GM19463 (cell line): ENCODE measurements at regions not wholly inside any gene's neighbourhood (a gene's known extent, or its start where the extent isn't known, plus 50 kb on each side); places are given as distances from the start of the nearest gene placed in this dataset.
"Not testable (repeated sequence)": the region's sequence is repeated elsewhere in the genome, so short reads cannot be mapped to it uniquely, and the experiment has no call there.

ENCODE experiments used
- ATAC-seq: cut with Tn5 transposase; IDR thresholded peaks from one replicate; pipeline ENCODE4 v1.9.1; 2021; ENCODE audit warnings: mild to moderate bottlenecking, moderate library complexity; ENCODE audit not compliant: unreplicated experiment

DNA sequence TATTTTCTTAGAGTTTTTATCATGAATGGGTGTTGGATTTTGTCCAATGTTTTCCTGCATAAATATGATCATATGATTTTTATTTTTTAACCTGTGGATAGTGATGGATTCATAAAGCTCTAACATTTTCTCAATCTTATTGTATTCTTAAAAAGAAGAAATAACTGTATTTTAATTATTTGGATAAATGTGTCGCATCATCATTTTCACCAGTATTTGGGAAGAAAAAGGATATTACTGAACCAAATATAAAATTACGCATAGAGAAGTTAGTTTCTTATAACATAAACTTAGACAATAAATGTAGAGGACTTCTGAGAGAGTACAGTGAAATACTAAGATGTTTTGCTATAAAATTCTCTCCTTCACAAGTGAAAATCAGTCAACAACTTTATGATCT is 126.0 kb upstream of the CHST9 start:
- no peak for ATAC-seq

DNA sequence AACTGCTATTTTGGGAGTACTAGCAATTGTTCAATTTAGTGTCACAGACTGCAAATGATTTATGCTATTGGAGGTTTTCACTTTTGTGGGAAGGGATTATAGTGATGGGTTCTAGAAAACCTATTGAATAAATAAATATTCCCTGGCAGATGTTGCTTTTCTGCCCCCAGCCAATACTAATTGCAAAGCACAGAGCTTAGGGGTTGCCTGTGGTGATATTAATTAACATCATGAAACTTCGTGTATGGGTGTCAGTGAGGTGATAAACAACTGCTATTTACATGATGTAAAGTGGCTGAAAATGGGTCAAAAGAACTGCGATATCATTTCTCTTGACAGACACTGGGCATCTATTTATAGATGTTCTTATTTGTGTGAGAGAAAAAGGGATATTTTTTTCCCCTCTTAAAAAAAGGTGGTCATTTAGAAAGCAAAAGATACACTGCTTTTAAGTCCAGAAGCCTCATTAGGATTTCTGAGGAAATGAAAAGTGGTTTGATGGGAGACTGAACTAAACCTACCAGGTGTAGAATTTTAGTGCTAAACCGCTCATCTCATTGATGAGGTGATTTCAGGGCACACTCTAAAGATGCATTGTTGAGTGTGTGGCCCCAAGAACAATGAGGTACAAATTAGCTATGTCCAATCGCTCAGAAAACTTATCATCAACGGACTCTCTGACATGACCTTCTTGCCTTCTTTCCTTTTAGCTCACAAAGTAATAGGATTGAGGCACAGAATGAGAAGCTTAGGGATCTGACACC is 116.7 kb upstream of the CHST9 start:
- no peak for ATAC-seq

DNA sequence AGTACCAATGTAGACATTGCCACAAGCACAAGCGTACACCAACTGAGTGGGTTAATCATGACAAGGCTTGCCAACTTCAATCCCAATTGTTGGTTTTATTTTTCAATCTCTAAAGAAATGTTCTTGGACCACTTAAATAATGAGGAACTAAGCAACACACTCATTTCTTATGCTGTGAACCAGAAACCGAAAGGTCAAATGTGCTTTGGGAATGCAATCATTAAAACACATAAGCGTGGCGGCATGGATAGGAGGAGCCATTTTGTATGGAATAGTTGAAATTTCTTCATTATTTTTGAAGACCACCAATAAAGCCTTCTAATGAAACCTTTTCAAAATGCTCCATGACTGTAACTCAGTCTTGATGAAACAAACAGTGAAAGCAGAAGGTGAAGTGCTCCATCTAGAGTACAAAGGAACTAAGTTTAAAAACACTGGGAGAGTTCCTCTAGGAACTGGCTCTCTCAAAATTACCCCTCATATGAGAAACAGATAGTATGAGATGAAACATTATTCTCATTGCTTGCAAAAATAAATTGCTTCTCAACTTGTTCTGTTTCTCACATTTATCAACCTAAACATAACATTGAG is 113.2 kb upstream of the CHST9 start:
- ATAC-seq: no peak

DNA sequence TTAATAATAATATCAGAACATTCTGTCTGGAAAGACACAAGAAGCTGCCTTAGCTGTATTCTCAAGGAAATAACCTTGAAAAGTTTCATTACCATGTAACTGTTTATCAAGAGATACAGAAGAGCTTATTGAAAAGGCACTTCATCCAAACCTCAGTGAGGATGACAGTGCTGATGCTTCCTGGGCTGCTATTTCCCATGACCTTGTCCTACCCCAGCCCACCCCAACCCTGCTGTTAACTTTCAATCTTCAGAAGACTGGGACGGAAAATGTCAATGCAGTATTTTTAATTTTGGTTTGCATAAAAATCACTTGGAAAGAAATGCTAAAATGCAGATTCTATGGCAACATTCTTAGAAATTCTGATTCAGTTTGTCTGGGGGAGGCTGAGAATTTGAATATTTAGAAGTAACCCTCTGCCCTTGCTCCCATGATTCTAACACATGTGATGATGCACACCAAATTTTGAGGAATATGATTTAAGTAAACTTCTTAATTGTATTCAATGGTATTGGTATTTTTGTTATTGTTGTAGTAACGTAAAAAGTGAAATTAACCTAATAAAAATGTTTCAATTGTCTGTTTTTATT is 101.0 kb upstream of the CHST9 start:
- ATAC-seq: not testable (repeated sequence)

DNA sequence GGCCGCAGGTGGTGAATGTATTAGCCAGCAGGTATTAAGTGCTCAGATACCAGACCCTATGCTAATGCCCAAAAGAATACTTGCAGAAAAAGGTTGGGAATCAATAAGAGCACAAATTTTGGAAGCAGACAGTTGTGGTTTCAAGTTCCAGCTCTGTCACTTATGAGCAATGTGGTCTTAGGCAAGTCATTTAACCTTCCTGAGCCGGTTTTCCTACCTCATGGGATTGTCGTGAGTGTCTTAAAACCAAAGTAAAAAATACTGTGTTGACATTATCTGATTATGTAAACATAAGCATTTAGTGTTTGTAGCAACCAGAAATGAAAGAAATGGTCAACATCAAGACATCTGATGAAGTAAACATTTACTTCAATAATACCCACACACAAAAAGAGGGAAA is 93.0 kb upstream of the CHST9 start:
- ATAC-seq: no peak

DNA sequence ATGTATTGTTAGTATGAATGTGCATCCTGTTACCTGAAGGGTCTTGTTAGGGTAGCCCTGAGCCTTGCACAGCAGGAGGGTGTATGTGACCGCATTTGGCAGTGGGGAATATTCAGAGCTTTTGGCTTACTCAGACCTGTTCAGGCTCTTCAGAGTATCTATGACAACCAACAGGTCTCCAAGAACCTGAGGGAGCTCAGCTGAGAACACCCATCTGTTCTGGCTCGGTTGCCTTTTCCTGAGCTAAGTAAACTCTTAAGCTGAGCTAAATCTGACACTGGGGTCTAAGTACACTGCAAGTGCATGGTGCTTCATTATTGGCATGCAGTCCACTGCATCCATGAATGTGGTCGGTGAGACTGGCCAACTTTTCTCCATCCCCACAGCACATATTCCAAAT is 92.4 kb upstream of the CHST9 start:
- ATAC-seq: no peak

DNA sequence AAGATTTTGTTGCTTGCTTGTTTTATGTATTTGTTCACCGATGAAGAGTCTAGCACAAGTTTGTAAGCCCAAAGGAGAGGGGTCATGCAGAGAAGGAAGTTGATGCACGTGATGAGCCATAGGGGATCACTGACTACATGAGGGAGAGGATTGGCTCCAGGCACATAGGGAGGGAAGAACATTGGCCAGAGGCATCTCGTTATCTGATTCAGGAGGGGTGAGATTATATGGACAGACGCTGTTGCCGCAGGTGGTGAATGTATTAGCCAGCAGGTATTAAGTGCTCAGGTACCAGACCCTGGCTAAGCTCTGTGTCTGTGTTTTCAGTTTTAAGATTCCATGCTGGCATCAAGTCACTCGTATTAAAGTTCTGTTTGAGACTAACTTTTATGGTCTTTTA is 91.8 kb upstream of the CHST9 start:
- no peak for ATAC-seq

DNA sequence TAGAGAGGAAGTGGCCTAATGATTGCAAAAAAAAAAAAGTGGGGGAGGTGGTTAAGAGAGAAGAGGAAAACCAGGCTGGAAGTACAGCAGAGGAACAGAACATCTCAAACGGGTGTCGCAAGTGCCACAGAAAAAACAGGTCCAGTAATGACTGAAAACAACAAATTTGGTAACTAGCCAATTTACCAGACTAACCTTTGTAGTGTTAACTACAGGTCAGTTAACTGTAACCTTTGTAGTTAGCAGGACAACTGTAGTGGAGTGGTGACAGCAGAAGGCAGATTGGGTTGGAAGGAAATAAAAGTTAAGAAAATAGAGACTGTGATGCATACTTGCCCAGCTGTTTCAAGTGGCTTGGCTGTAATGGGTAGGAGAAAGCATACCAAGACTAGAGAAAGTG is 91.4 kb upstream of the CHST9 start:
- no peak for ATAC-seq

DNA sequence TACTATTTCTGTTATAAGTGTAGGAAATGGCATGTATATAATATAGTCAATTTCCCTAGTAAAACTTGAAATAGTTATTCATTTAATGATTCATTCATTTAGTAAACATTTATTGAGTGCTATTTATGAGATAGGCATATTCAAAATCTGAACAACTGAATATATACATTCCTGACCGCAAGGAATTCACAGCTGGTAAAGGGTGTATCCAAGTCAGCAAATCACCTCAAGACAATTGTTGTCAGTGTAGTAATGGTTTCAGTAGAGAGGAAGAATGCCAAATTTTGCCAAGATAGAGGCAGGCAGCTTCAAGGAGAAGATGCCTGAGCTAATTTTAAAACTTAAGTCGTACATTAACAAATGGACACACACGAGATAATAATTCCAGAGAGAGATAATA is 89.8 kb upstream of the CHST9 start:
- ATAC-seq: no peak

DNA sequence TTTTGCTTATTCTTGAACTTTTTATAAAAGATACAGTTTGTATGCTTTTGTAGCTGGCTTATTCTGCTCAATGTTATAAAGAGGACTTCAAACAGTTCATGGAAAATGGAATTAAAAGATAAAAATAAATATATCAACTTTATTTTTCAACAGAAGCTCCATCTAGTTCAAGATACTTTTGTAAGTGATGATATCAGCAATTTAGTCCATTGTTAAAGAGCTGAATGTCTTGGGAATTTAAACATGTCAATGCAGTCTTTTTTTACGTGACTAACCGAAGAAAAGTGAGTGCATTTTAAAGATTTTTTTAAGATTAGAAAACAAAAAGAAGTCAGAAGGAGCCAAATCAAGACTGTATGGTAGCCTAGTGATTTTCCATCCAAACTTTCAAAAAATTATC is 85.4 kb upstream of the CHST9 start:
- ATAC-seq: no peak

DNA sequence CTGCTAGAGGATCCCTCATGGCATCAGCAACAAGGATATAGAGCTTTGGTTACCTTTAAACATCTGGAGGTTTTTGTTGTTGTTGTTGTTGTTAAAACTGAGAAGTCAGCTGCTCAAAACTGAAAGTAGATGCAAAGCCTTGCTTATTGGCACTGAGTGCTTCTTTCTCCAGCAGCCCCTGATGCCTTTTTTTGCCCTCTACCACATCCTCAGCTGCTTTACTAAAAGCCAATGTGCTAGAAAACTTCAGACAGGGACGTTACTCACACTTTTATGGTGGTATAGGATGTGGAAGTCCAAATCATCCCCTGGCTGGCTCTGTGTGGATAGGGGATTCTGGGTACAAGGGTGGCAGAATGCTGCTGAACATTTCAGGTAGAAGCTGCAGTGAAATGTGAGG is 78.3 kb upstream of the CHST9 start:
- no peak for ATAC-seq

DNA sequence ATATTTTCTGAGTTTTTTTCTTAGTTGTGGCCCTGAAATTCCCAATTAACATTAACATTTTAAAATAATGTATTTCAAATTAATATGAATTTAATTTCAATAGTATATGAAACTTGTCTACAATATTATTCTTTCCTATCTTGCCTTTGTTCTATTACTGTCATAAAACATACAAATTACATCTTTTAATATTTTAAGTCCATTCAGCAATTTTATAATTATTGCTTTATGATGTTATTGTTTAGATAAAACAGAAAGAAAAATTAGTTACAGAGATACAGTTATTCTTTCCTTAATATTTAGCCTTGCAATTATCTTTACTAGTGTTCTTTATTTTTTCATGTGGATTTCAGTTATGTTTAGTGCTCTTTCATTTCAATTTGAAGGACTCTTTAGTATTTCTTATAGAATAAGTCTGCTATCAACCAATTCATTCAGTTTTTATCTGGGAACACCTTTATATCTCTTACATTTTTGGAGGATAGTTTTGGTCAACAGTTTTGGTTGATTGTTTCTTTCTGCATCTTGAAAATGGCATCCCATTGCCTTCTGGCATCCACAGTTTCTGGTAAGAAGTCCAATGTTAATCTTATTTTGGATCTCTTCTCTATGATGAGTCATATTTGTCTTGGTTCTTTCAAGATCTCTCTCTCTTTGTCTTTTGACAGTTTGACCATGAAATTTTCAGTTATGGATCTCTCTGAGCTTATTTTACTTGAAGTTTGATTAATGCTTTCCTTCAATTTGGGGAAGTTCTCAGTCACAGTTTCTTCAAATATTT is 76.9 kb upstream of the CHST9 start:
- ATAC-seq: no peak

DNA sequence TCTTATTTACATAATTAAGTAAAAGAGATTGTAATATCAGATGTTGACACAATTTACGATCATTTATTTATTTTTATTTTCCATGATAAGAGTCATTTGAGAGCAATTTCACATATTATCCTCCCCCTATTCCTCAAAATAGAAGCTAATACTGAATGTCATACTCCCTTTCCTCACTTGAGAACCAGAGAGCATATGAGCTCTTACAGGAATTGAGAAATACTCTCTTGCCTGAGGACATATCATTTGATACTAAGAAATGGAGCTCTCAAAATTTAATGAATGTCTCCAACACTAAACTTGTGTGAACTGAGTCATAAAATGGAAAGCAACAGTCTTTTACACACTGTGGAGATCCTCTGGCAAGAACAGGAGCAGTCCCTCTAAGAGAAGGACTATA is 68.5 kb upstream of the CHST9 start:
- no peak for ATAC-seq

DNA sequence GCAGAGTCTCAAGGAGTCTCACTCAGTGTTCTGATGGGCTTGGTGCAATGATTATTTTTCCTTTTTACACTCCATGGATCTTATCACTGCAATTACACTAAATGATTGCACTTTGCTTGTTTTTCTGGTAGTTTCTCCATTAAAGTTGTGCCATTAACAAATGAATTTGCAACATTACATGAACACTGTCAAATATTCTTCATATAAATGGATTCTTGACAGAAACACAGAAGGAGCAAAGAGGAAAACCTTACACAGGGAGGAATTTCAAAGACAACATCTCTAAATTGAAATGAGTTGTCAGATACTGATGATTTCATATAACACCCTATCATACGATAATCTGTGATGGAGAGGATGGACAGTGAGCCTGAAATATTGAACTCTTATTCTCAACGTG is 65.4 kb upstream of the CHST9 start:
- no peak for ATAC-seq

DNA sequence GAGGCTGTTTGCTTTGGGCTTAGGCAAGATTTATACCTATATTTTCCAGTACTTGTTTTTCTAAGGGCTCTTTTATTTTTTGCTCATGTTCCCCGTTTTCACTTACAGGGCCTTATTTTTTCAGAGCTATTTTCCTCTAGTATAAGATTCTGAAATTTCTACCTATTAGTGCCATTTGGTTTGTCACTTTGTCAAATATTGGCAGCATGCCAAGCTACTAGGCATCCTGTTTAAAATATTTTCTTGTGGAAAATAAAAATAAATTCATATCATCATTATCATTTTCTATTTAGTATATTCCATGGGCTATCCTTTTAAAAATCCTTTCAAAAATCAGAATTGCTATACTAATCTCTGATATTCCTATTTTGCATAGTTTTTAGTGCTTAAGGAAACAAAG is 64.8 kb upstream of the CHST9 start:
- ATAC-seq: no peak

DNA sequence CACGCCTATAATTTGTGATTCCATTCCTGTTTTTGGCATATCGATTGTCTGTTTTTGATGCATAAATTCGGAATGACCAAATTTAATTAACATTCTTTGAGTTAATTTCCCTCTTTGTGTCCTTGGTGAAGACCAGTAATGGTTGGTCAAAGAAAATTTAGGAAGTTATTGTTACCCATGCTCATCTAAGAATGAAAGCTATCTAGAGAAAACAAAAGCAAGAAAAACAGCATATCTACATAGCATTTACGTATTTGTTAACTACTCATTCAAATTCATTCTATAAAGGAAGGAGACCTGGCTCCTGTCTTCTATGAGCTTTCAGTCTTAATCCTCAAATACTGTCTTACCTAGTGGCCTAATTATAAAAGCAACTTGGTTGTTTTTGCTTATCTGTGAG is 59.2 kb upstream of the CHST9 start:
- ATAC-seq: no peak

DNA sequence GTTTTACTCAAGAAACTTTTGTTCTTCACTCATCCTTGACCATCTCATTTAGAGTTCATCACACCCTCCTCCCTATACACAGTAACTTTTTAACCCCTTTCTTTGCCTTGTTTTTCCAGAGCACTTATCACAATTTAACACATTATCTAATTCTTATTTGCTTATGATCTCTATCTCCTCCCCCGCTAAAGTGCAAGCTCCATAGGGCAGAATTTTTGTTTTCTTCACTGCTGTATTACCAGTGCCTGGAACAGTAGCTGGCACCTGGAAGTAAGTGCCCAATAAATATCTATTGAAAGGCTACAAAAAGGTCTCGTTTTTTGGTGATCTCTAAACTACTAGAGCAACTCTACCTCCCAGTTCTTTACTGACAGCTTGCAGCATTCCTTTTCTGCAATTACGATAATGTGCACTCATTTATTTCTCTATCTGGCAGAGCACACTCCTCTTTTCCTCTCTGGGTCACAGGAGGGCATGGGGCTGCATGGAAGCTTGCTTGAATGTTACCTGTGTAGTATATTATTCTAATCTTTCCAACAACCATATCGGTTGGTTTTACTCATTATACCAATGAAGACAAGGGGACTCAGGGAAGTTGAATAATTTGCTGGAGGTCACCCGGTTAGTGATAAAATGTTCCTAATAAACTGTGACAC is 57.4 kb upstream of the CHST9 start:
- ATAC-seq: no peak

DNA sequence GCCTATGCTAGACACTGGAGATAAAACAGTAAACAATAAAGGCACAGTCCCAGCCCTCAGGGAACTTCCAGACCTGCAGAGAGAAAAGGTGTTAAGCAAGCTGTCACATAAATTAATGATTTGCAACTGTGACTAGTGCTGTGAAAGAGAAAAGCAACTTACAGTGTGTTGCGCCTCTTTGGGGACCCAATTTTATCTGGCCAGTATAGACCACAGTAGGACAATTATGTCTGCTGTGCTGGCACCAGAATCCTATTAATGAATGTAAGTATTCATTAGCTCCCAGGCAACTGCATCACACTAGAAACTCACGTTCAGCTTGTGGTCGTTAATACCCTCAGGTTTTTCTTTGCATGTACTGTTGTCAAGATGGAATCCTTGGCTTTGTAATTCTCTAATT is 55.3 kb upstream of the CHST9 start:
- no peak for ATAC-seq

DNA sequence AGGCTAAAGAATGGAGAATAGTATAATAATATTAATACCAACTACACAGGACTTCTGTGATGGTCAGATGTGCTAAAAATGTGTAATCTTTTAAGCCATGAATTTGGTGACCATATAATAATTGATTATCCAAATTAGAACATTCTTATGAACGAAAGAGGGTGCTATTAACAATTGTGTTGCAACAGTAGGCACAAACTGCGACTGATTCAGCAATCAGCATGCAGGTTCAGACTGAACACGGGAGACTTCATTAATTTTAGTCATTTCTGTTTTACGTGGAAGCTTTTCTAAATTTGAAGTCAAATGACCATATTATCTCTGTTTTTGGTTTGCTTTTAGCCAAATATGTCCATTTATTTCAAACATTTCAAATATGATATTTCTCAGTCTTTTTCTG is 54.6 kb upstream of the CHST9 start:
- ATAC-seq: no peak

DNA sequence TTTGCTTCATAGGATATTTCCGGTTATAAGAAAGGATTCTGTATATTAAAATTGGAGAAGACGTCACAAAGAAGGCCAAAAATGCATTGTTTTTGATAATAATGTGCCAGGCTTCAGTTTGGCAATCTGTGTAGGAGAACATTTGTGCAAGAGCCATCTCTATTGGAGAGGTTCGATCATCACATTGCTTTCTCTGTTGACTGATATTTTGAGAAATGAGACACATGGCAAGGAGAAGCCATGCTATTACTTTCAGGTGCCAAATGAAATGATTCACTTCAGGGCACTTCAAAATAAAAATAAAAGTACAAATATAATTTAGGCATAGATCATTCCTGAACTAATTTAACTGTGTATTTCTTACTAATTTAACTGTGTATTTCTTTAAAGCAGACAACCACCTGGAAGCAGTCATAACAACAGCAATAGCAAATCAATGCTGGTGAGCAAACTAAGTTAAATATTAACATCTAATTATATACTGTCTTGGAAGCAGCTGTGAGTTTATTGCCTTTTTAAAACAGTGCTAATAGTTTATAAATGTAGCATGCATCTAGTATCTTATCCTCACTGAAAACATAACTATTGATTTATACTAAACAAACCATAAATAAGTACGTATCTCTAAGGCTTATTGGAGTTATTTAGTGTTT is 50.2 kb upstream of the CHST9 start:
- no peak for ATAC-seq
